ENCODE measurements at regions not wholly inside any gene's neighbourhood (a gene's known extent, or its start where the extent isn't known, plus 50 kb on each side); places are given as distances from the start of the nearest gene placed in this dataset.

DNA sequence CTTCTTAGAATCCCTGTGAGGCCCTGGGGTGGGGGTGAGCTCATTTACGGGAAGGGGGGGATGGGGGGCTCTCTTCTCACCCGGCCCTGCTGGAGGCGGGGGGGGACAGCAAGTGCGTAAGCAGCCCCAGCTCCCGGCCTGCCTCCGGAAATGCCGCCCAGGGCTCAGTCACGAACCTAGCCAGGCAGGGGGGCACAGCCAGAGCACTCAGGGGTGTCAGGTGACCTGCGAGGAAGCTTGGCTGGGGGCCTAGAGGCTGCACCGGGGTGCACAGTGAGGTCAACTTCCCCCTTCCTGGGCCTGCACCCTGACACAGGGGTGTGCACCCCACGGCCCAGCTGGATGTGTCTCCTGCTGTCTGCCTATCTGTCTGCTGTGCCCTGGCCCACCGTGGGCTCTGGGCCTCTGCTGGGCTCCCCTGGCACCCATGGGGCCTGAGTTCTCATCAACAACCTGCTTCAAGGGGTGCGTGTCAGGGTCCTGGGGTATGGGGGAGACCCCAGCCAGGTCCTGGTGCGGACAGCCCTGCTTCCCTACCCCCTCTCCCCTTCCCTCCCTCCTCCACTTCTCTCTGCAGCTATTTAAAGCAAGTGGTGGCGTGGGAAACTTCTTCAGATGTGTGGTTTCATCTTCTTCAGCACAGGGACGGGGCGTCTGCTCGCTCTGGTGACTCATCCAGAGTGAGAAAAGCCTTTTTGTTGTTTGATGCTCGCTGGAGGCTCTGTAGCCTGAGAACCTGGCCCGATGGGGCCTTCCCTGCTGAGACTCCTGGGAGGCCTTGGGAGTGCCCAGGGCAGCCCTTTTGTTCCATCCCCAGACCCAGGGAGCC is 92.5 kb upstream of the RUNX3 start:
- TF ChIP-seq, protein P1, sequence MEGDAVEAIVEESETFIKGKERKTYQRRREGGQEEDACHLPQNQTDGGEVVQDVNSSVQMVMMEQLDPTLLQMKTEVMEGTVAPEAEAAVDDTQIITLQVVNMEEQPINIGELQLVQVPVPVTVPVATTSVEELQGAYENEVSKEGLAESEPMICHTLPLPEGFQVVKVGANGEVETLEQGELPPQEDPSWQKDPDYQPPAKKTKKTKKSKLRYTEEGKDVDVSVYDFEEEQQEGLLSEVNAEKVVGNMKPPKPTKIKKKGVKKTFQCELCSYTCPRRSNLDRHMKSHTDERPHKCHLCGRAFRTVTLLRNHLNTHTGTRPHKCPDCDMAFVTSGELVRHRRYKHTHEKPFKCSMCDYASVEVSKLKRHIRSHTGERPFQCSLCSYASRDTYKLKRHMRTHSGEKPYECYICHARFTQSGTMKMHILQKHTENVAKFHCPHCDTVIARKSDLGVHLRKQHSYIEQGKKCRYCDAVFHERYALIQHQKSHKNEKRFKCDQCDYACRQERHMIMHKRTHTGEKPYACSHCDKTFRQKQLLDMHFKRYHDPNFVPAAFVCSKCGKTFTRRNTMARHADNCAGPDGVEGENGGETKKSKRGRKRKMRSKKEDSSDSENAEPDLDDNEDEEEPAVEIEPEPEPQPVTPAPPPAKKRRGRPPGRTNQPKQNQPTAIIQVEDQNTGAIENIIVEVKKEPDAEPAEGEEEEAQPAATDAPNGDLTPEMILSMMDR (IDR thresholded peaks at IDR 0.05; ENCODE audit: low read depth, low read length) = no peak
- no peak for TF ChIP-seq POLR2A (IDR thresholded peaks at IDR 0.05; ENCODE audit: extremely low read depth, insufficient read length)

Data from NB4 (cell line).